Sigmoid colon (tissue), 6 donors: ENCODE measurements at regions not wholly inside any gene's neighbourhood (a gene's known extent, or its start where the extent isn't known, plus 50 kb on each side); places are given as distances from the start of the nearest gene placed in this dataset.

ENCODE experiments used
- DNase-seq: peaks from one replicate; pipeline ENCODE4 v3.0.0-alpha.2; 2019
- H3K27ac ChIP-seq, 4 donors: fragments of 200-600 bp; sonication (generic); one replicate each; pipeline ENCODE4 v1.5.1; 2016 to 2019; ENCODE audit warnings: mild to moderate bottlenecking in 1 of 4
- H3K27me3 ChIP-seq, 3 donors: fragments of 200-600 bp; sonication (generic); one replicate each; pipeline ENCODE4 v1.5.1; 2019; ENCODE audit warnings: mild to moderate bottlenecking in 1 of 3
- H3K36me3 ChIP-seq, 4 donors: fragments of 200-600 bp; sonication (generic); one replicate each; pipeline ENCODE4 v1.5.1; 2016 to 2019
- H3K4me1 ChIP-seq, 4 donors: fragments of 200-600 bp; sonication (generic); one replicate each; pipeline ENCODE4 v1.5.1; 2017 to 2019
- H3K4me3 ChIP-seq, 4 donors: fragments of 200-600 bp; sonication (generic); one replicate each; pipeline ENCODE4 v1.5.1; 2017 to 2019; ENCODE audit warnings: mild to moderate bottlenecking in 2 of 4, moderate library complexity in 1 of 4
- H3K9me3 ChIP-seq, 4 donors: fragments of 200-600 bp in 3 of 4; sonication (generic) in 3 of 4; one replicate each; pipeline versions ENCODE4 v1.5.1 to v1.6.1; 2013 to 2019
- CTCF ChIP-seq, 4 experiments: fragments of 450-650 bp in 3 of 4; fragments of 200-600 bp in 1 of 4; IDR thresholded peaks; one replicate each; pipeline ENCODE4 v1.5.1; 2016 to 2019; ENCODE audit warnings: antibody characterized with exemption in 4 of 4, mild to moderate bottlenecking in 3 of 4, moderate library complexity in 2 of 4
- EP300 ChIP-seq, 4 donors: sonication (generic); formaldehyde crosslinking; IDR thresholded peaks; one replicate each; pipeline ENCODE4 v1.6.1; 2017; ENCODE audit warnings: antibody characterized with exemption in 4 of 4
- POLR2A ChIP-seq, 2 donors: fragments of 450-650 bp; IDR thresholded peaks; one replicate each; pipeline ENCODE4 v1.6.1; 2016; ENCODE audit warnings: antibody characterized with exemption in 2 of 2, mild to moderate bottlenecking in 2 of 2, moderate library complexity in 2 of 2
- POLR2AphosphoS5 ChIP-seq, 4 donors: sonication (generic); formaldehyde crosslinking; IDR thresholded peaks; one replicate each; pipeline ENCODE4 v1.6.1; 2017; ENCODE audit warnings: antibody characterized with exemption in 4 of 4
- WGBS, 2 donors: extraction: QIAGEN DNeasy Blood & Tissue Kit; methylation state at CpG; one replicate each; pipeline ENCODE4 v1.1.7; 2013; 5-methylcytosine and 5-hydroxymethylcytosine counted together
- intact Hi-C: fragments of 100-400 bp; cut with DNase I; formaldehyde crosslinking; loops from one replicate; pipeline ENCODE4 v1.15.1; 2023
- donor health status: healthy with polysubstance abuse.
- donor health status: healthy.

GRCh38 chr12:24079083-24079482, 129.6 kb upstream of the SOX5 start:
- H3K27me3 ChIP-seq: no peaks in the 10 kb centered on the region
- H3K27ac ChIP-seq: no peak overlapping the region
- no peaks in the 10 kb centered on the region for H3K9me3 ChIP-seq
- no peaks in the 10 kb centered on the region for H3K4me1 ChIP-seq
- no peak overlapping the region for H3K4me3 ChIP-seq
- TF ChIP-seq POLR2AphosphoS5 (IDR thresholded peaks at IDR 0.05) (no peak), CTCF (IDR thresholded peaks at IDR 0.05) (no peak), POLR2A (IDR thresholded peaks at IDR 0.05) (no peak), EP300 (IDR thresholded peaks at IDR 0.05) (no peak)
- DNase-seq: no peak
- intact Hi-C loops: no loop called here
- WGBS, 2 donors: 58 to 80% methylated on average over 2 of the region's 2 CpGs
- H3K36me3 ChIP-seq: no peaks in the 10 kb centered on the region

- intact Hi-C loops: no loop called here
- no peaks in the 10 kb centered on the region for H3K9me3 ChIP-seq
- DNase-seq: no peak
- TF ChIP-seq POLR2A (IDR thresholded peaks at IDR 0.05): no peak
- no peak for TF ChIP-seq CTCF (IDR thresholded peaks at IDR 0.05)
- no peaks in the 10 kb centered on the region for H3K36me3 ChIP-seq
- H3K27ac ChIP-seq: no peak overlapping the region
- 27 to 30% methylated on average over 1 of the region's 1 CpG for WGBS, 2 donors
- H3K27me3 ChIP-seq: no peaks in the 10 kb centered on the region
- no peaks in the 10 kb centered on the region for H3K4me1 ChIP-seq
- no peak overlapping the region for H3K4me3 ChIP-seq
Measured at GRCh38 chr12:24078318-24078765, 128.9 kb upstream of the SOX5 start.

GRCh38 chr12:24077161-24077560, 127.7 kb upstream of the SOX5 start:
- Histone ChIP-seq H3K36me3 (no peaks in the 10 kb centered on the region), H3K4me3 (no peak overlapping the region), H3K9me3 (no peaks in the 10 kb centered on the region), H3K27me3 (no peaks in the 10 kb centered on the region), H3K27ac (no peak overlapping the region), H3K4me1 (no peaks in the 10 kb centered on the region)
- intact Hi-C loops: no loop called here
- no peak for DNase-seq
- 79 to 88% methylated on average over 5 of the region's 5 CpGs for WGBS, 2 donors
- TF ChIP-seq CTCF (IDR thresholded peaks at IDR 0.05) (no peak), POLR2A (IDR thresholded peaks at IDR 0.05) (no peak), EP300 (IDR thresholded peaks at IDR 0.05) (no peak), POLR2AphosphoS5 (IDR thresholded peaks at IDR 0.05) (no peak)

GRCh38 chr12:24075650-24076049, 126.2 kb upstream of the SOX5 start:
- H3K4me3 ChIP-seq: no peak overlapping the region
- H3K27me3 ChIP-seq: no peaks in the 10 kb centered on the region
- no peak for TF ChIP-seq CTCF (IDR thresholded peaks at IDR 0.05)
- H3K9me3 ChIP-seq: no peaks in the 10 kb centered on the region
- WGBS, 2 donors: 84 to 94% methylated on average over 1 of the region's 1 CpG
- no peaks in the 10 kb centered on the region for H3K4me1 ChIP-seq
- DNase-seq: no peak
- no peaks in the 10 kb centered on the region for H3K36me3 ChIP-seq
- H3K27ac ChIP-seq: no peak overlapping the region
- intact Hi-C loops: no loop called here

GRCh38 chr12:24073170-24073810, 123.8 kb upstream of the SOX5 start:
- Histone ChIP-seq H3K36me3 (no peaks in the 10 kb centered on the region), H3K4me1 (peaks cover 0 to 5% (median 0%) of the 10 kb centered on the region in 4 donors), H3K27me3 (no peaks in the 10 kb centered on the region), H3K9me3 (no peaks in the 10 kb centered on the region), H3K4me3 (no peak overlapping the region), H3K27ac (no peak overlapping the region)
- TF ChIP-seq POLR2A (IDR thresholded peaks at IDR 0.05) (no peak), POLR2AphosphoS5 (IDR thresholded peaks at IDR 0.05) (no peak), EP300 (IDR thresholded peaks at IDR 0.05) (no peak), CTCF (IDR thresholded peaks at IDR 0.05) (no peak)
- no peak for DNase-seq
- intact Hi-C loops: no loop called here
- WGBS, 2 donors: 58 to 82% methylated on average over 3 of the region's 3 CpGs
